ENCODE measurements at regions not wholly inside any gene's neighbourhood (a gene's known extent, or its start where the extent isn't known, plus 50 kb on each side); places are given as distances from the start of the nearest gene placed in this dataset.

DNA sequence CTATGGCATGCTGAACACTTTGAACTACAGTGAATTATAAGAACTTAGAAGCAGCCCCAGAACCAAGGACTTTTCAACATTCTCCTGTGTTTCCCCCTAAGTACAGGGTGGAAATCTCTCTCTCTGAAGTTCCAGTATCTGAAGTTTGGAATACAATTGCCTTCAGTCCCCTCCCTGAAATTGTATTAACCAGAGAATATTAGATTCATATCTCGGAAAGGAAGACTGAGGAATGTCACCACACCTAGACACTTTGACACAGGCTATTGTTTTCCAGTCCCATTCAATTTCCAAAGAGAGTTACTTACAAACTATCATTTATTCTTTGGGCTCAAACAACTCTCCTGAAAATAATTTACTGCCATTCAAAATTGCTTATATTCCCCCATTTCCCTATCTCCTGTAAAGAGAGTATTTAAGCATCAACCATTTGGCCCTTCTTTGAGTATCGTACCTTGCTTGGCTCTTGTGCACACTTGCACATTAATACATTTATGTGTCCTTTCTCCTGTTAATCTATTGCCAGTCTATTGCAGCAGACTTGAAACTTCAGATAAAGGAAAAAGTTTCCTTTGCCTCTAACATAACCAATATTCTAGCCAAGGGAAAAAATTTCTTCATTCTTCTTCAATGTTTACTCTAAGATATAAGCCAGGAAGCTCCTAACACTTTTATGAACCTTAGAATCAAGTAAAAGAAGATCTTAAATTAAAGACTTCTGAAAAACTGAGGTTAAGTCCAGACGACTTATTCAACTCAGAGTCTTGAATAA lies 402.4 kb upstream of the DDI1 start:
- no peak for TF ChIP-seq POLR2AphosphoS5 (IDR thresholded peaks at IDR 0.05; ENCODE audit: low read depth, low read length)
- no peak for TF ChIP-seq POLR2A (IDR thresholded peaks at IDR 0.05; ENCODE audit: low read depth, low read length)

Data from GM12892 (cell line).